ENCODE measurements at regions not wholly inside any gene's neighbourhood (a gene's known extent, or its start where the extent isn't known, plus 50 kb on each side); places are given as distances from the start of the nearest gene placed in this dataset.

- Histone ChIP-seq H3K9me3 (ENCODE audit: low read depth, low read length) (peaks cover 3% of the 10 kb centered on the region), H3K4me3 (ENCODE audit: insufficient read depth, low read length) (no peak overlapping the region), H4K20me1 (ENCODE audit: insufficient read depth, low read length) (no peaks in the 10 kb centered on the region), H3K36me3 (ENCODE audit: insufficient read depth, low read length) (no peaks in the 10 kb centered on the region), H3K27me3 (ENCODE audit: insufficient read depth, low read length) (no peaks in the 10 kb centered on the region), H3K79me2 (ENCODE audit: insufficient read depth, low read length) (no peaks in the 10 kb centered on the region), H3K27ac (ENCODE audit: low read depth, low read length) (no peak overlapping the region), H3K4me2 (ENCODE audit: insufficient read depth, low read length) (no peak overlapping the region), H2AFZ (ENCODE audit: low read length) (no peak overlapping the region), H3K4me1 (ENCODE audit: insufficient read depth, low read length) (no peaks in the 10 kb centered on the region)
- DNase-seq (ENCODE audit: insufficient read length, low spot score, missing footprints), result no peak
- no peak for TF ChIP-seq CTCF (IDR thresholded peaks at IDR 0.05; ENCODE audit: extremely low read depth, low read depth, low read length)
Observed at GRCh38 chr4:178244785-178245184, 802.5 kb upstream of the AGA start.

- Histone ChIP-seq H3K4me2 (ENCODE audit: insufficient read depth, low read length) (no peak overlapping the region), H3K4me1 (ENCODE audit: insufficient read depth, low read length) (no peaks in the 10 kb centered on the region), H3K36me3 (ENCODE audit: insufficient read depth, low read length) (no peaks in the 10 kb centered on the region), H3K9me3 (ENCODE audit: low read depth, low read length) (no peaks in the 10 kb centered on the region), H4K20me1 (ENCODE audit: insufficient read depth, low read length) (no peaks in the 10 kb centered on the region), H3K27ac (ENCODE audit: low read depth, low read length) (no peak overlapping the region), H3K79me2 (ENCODE audit: insufficient read depth, low read length) (no peaks in the 10 kb centered on the region), H3K27me3 (ENCODE audit: insufficient read depth, low read length) (no peaks in the 10 kb centered on the region), H3K4me3 (ENCODE audit: insufficient read depth, low read length) (no peak overlapping the region), H2AFZ (ENCODE audit: low read length) (no peak overlapping the region)
- no peak for DNase-seq (ENCODE audit: insufficient read length, low spot score, missing footprints)
- no peak for TF ChIP-seq CTCF (IDR thresholded peaks at IDR 0.05; ENCODE audit: extremely low read depth, low read depth, low read length)
Observed at GRCh38 chr4:178255172-178255571, 812.9 kb upstream of the AGA start.

- no peak for DNase-seq (ENCODE audit: insufficient read length, low spot score, missing footprints)
- H3K79me2 ChIP-seq (ENCODE audit: insufficient read depth, low read length), result no peaks in the 10 kb centered on the region
- H3K27me3 ChIP-seq (ENCODE audit: insufficient read depth, low read length), result no peaks in the 10 kb centered on the region
- no peak overlapping the region for H3K4me2 ChIP-seq (ENCODE audit: insufficient read depth, low read length)
- TF ChIP-seq CTCF (IDR thresholded peaks at IDR 0.05; ENCODE audit: extremely low read depth, low read depth, low read length), result no peak
- no peak overlapping the region for H3K4me3 ChIP-seq (ENCODE audit: insufficient read depth, low read length)
- H2AFZ ChIP-seq (ENCODE audit: low read length), result no peak overlapping the region
- no peaks in the 10 kb centered on the region for H3K36me3 ChIP-seq (ENCODE audit: insufficient read depth, low read length)
- H3K4me1 ChIP-seq (ENCODE audit: insufficient read depth, low read length), result no peaks in the 10 kb centered on the region
- no peaks in the 10 kb centered on the region for H3K9me3 ChIP-seq (ENCODE audit: low read depth, low read length)
- no peak overlapping the region for H3K27ac ChIP-seq (ENCODE audit: low read depth, low read length)
- no peaks in the 10 kb centered on the region for H4K20me1 ChIP-seq (ENCODE audit: insufficient read depth, low read length)
Observed at GRCh38 chr4:178258603-178259002, 816.4 kb upstream of the AGA start.

- H3K27me3 ChIP-seq (ENCODE audit: insufficient read depth, low read length), result no peaks in the 10 kb centered on the region
- H3K27ac ChIP-seq (ENCODE audit: low read depth, low read length), result no peak overlapping the region
- no peak overlapping the region for H3K4me3 ChIP-seq (ENCODE audit: insufficient read depth, low read length)
- no peak overlapping the region for H2AFZ ChIP-seq (ENCODE audit: low read length)
- no peaks in the 10 kb centered on the region for H4K20me1 ChIP-seq (ENCODE audit: insufficient read depth, low read length)
- H3K36me3 ChIP-seq (ENCODE audit: insufficient read depth, low read length), result no peaks in the 10 kb centered on the region
- H3K4me2 ChIP-seq (ENCODE audit: insufficient read depth, low read length), result no peak overlapping the region
- DNase-seq (ENCODE audit: insufficient read length, low spot score, missing footprints), result no peak
- no peaks in the 10 kb centered on the region for H3K4me1 ChIP-seq (ENCODE audit: insufficient read depth, low read length)
- H3K79me2 ChIP-seq (ENCODE audit: insufficient read depth, low read length), result no peaks in the 10 kb centered on the region
- H3K9me3 ChIP-seq (ENCODE audit: low read depth, low read length), result no peaks in the 10 kb centered on the region
- TF ChIP-seq CTCF (IDR thresholded peaks at IDR 0.05; ENCODE audit: extremely low read depth, low read depth, low read length), result no peak
Observed at GRCh38 chr4:178259566-178259965, 817.3 kb upstream of the AGA start.
